Smooth muscle cell (in vitro differentiated cells): ENCODE measurements at regions not wholly inside any gene's neighbourhood (a gene's known extent, or its start where the extent isn't known, plus 50 kb on each side); places are given as distances from the start of the nearest gene placed in this dataset.
"Not testable (repeated sequence)": the region's sequence is repeated elsewhere in the genome, so short reads cannot be mapped to it uniquely, and the experiment has no call there.

Experiments used
- DNase-seq: peaks from one replicate; lab custom pipeline; 2025; ENCODE audit not compliant: unreplicated experiment; lab: John Stamatoyannopoulos, UW
- H2AFZ ChIP-seq: fragments of 200-600 bp; sonication (generic); 2 replicates; pipeline ENCODE4 v1.6.0; 2016; ENCODE audit warnings: antibody characterized with exemption, low read depth, mild to moderate bottlenecking
- H3F3A ChIP-seq: fragments of 200-600 bp; sonication (generic); 2 replicates; pipeline ENCODE4 v1.6.0; 2017; ENCODE audit warnings: antibody characterized with exemption, low read depth
- H3K27ac ChIP-seq: fragments of 200-600 bp; sonication (generic); 2 replicates; pipeline ENCODE4 v1.5.1; 2016; ENCODE audit warnings: low read depth, mild to moderate bottlenecking
- H3K27me3 ChIP-seq: fragments of 200-600 bp; sonication (generic); 2 replicates; pipeline ENCODE4 v1.6.1; 2016; ENCODE audit warnings: low read depth, mild to moderate bottlenecking
- H3K36me3 ChIP-seq: fragments of 200-600 bp; sonication (generic); 2 replicates; pipeline ENCODE4 v1.5.1; 2016; ENCODE audit warnings: low read depth
- H3K4me1 ChIP-seq: fragments of 200-600 bp; sonication (generic); 2 replicates; pipeline ENCODE4 v1.5.1; 2016; ENCODE audit warnings: low read depth
- H3K4me2 ChIP-seq: fragments of 200-600 bp; sonication (generic); 2 replicates; pipeline ENCODE4 v1.6.0; 2016; ENCODE audit warnings: mild to moderate bottlenecking
- H3K4me3 ChIP-seq: fragments of 200-600 bp; sonication (generic); 2 replicates; pipeline ENCODE4 v1.5.1; 2016; ENCODE audit warnings: mild to moderate bottlenecking
- H3K79me2 ChIP-seq: fragments of 200-600 bp; sonication (generic); 2 replicates; pipeline ENCODE4 v1.6.0; 2016; ENCODE audit warnings: low read depth, mild to moderate bottlenecking
- H3K9ac ChIP-seq: fragments of 200-600 bp; sonication (generic); 2 replicates; pipeline ENCODE4 v1.6.0; 2016; ENCODE audit warnings: low read depth
- H3K9me3 ChIP-seq: fragments of 200-600 bp; sonication (generic); replicated peaks from 2 replicates; pipeline ENCODE4 v1.5.1; 2016; ENCODE audit warnings: low read depth
- H4K20me1 ChIP-seq: fragments of 200-600 bp; sonication (generic); 2 replicates; pipeline ENCODE4 v1.6.0; 2016; ENCODE audit warnings: low read depth
- WGBS: methylation state at CpG from one replicate; pipeline ENCODE4 v1.1.7; 2016; ENCODE audit warnings: low lambda C conversion rate; 5-methylcytosine and 5-hydroxymethylcytosine counted together

DNA sequence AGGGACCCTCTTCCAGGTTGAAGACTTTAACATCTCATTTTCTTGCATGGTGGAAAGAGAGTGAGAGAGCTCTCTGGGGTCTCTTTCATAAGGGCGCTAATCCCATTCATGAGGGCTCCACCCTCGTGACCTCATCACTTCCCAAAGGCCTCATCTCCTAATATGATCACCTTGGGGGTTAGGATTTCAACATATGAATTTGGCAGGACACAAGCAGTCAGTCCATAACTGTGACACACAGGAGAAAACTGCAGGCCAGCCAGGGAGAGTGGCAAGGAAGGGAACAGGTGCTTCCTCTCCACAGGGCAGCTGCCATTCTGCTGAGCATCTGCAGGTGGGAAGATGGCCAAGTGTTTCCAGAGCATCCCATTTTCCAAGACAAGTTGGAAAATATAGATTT lies 178.9 kb downstream of the BCL2L11 start:
- not testable (repeated sequence) for H3K27ac ChIP-seq, H3K36me3 ChIP-seq, H3K4me1 ChIP-seq, H3K4me3 ChIP-seq, H4K20me1 ChIP-seq, H3K4me2 ChIP-seq, H3K79me2 ChIP-seq, H3K27me3 ChIP-seq, H3K9me3 ChIP-seq, H3K9ac ChIP-seq, DNase-seq, H2AFZ ChIP-seq, H3F3A ChIP-seq
- WGBS = 100% methylated on average over 2 of the region's 2 CpGs

DNA sequence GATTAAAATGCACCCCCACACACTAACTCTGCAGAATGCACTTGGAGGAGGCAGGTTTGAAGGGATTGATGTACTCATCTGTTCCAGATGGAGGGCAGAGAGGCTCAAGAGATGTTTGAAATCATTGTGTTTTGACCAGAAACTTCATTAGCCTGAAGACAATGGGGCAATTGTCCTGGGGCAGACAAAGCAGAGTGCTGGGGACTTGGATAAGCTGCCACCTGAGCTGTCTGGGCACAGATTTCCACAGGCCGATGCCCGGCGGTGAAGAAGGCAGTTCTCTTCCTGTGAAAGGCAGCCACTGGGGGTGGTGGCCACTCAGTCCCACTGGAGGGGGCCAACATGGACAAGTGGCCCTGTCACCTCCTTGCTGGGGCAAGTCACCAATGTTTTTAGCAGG lies 181.0 kb downstream of the BCL2L11 start:
- not testable (repeated sequence) for H3F3A ChIP-seq, H3K9ac ChIP-seq, H2AFZ ChIP-seq, H3K9me3 ChIP-seq, H3K4me3 ChIP-seq, H4K20me1 ChIP-seq, H3K36me3 ChIP-seq, H3K27me3 ChIP-seq, H3K79me2 ChIP-seq, H3K4me1 ChIP-seq, DNase-seq, H3K4me2 ChIP-seq, H3K27ac ChIP-seq
- WGBS = no CpG with 5 or more reads among the region's 3 CpGs

DNA sequence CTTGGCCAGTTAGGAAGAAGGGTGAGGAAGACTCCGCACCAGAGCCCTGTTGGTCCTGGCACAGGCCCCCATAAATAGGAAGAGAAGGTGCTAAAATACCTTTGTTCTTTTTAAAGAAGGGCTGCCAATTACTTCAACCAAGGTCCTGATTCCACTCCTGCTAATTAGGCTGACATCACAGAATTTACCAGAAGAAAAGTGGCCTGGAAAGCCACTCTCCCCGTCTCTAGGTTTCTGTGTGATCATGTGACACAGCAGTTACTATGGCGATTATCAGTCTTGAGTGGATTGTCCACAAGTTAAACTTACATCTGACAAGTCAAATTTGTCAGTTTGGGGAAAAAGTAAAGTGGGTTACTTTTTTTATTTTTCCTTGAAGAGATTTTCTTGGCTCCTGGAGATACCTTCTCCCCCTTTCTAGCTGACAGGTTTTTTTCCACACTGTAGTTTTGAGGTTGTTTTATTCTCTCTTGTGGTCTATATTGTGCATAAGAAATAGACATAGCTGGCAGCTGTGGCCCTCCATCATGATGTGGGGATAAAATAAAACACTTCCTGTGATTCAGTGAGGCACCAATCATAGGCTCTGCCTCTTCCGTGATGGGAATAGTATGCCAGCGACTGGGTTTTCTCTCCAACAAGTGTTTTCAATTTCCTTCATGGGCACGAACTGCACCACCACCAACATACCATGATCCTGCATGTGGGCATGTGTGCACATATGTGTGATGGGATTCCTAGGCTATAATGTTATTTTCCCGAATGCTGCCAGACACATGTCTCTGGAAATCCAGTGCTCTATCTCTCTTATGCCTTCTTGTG lies 181.9 kb downstream of the BCL2L11 start:
- not testable (repeated sequence) for H3K4me2 ChIP-seq, DNase-seq, H2AFZ ChIP-seq, H3F3A ChIP-seq, H3K36me3 ChIP-seq, H3K27ac ChIP-seq, H4K20me1 ChIP-seq, H3K9me3 ChIP-seq, H3K9ac ChIP-seq, H3K4me3 ChIP-seq, H3K4me1 ChIP-seq, H3K27me3 ChIP-seq, H3K79me2 ChIP-seq
- WGBS = 79% methylated on average over 7 of the region's 7 CpGs

DNA sequence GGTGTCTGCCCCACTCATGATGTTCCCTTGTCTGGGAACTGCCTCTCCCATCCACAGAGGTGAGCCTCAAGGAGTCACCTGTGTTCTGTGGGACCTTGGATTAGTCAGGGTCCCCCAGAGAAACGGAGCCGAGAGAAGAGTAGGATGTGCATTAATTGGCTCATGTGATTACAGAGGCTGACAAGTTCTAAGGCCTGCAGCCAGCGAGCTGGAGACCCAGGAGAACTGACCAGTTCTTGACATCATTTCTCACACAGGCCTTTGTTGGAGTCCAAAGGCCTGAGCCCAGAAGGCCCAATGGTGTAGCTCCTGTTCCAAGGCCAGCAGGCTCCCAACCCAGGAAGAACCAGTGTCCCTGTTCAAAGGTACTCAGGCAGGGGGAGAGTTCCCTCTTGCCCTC lies 186.6 kb downstream of the BCL2L11 start:
- H3K9me3 ChIP-seq, H3K36me3 ChIP-seq, H3K4me3 ChIP-seq, H3F3A ChIP-seq, H3K4me1 ChIP-seq, H3K27me3 ChIP-seq, H3K4me2 ChIP-seq, H4K20me1 ChIP-seq, H3K27ac ChIP-seq, H3K9ac ChIP-seq, H3K79me2 ChIP-seq, DNase-seq, H2AFZ ChIP-seq: not testable (repeated sequence)
- 98% methylated on average over 3 of the region's 3 CpGs for WGBS

DNA sequence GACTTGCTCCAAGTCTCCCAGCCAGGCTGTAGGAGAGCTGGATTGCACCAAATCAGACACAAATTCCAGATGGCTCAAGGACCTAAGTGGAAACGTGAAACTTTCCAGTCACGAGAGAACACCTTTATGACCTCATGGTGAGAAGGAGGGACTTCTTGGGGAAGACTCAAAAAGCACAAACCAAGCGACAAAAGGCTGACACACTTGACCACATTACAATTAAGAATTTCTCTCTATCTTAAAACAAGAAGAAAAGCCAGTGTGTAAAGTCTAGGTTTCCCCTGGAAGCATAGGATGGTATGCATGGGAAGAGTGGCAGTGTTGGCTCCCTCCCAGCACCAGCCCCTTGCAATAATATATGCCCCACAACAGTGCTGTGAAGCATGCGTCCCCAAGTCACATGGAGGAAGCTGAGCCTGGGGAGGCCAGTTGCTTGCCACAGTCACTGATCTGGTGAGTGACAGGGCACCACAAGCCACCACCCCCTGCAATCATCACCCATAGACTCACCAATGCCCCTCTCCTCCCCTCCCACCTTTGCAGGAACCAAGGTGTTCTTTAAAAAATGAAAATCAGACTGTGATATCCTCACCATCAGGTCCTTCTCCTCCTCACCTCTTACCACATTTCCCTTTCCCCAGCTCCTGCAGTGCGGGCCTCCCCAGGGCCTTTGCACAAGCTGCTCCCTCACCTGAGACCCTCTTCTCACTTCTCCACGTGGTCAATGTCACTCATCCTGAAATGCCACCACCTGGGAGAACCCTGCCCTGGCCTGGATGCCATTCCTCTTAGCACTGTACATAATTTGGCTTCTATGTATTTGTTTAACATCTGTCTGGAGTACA lies 188.7 kb downstream of the BCL2L11 start:
- not testable (repeated sequence) for H4K20me1 ChIP-seq, H3K79me2 ChIP-seq, H3K27ac ChIP-seq, H3K4me1 ChIP-seq, H3K9me3 ChIP-seq, H3K36me3 ChIP-seq, H2AFZ ChIP-seq, H3K27me3 ChIP-seq, H3K4me3 ChIP-seq, DNase-seq, H3K9ac ChIP-seq, H3F3A ChIP-seq, H3K4me2 ChIP-seq
- WGBS = 82% methylated on average over 5 of the region's 6 CpGs

DNA sequence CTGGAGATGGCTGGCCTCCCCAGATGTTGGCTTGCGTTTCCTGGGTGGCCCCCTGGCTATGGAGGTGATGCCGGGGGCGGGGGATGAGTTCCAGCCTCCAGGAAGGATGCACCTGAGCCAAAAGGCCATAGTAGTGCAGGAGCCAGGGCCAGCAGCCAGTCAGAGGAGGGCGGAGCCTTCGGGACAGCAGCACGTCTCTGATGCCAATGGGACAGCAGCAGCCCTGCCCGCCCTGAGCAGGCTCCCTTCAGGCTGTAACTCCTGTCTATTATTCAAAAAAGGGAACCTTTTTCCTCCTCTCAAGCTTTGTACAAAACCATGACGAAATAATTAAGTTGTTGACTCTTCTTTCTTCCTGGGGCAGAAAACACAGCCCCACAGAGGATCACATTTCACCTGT lies 189.7 kb downstream of the BCL2L11 start:
- H3K4me1 ChIP-seq, H2AFZ ChIP-seq, H3F3A ChIP-seq, H3K27me3 ChIP-seq, H3K9me3 ChIP-seq, H3K4me3 ChIP-seq, H3K4me2 ChIP-seq, H3K9ac ChIP-seq, H3K36me3 ChIP-seq, H3K79me2 ChIP-seq, DNase-seq, H3K27ac ChIP-seq, H4K20me1 ChIP-seq: not testable (repeated sequence)
- 94% methylated on average over 7 of the region's 8 CpGs for WGBS

DNA sequence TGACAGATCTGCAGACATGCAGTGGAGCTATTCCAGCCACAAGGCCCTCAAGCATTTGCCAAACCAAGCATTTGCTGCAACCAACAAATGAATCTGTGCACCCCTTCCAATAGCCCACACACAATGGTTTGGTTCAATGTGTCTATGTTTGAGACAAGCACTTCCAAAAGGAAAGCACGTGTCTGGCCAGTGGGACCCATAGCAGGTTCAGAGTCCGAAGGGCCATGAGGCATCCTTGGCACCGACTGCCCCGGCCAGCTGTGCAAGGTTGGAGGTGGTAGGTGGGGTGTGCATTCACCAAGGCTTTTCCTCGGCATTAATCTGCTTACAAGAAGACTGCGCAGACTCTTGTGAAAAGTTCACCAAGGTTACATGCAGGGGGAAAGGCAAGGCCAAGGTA lies 190.9 kb downstream of the BCL2L11 start:
- WGBS = 100% methylated on average over 2 of the region's 6 CpGs
- H3K4me2 ChIP-seq, H3K27ac ChIP-seq, H2AFZ ChIP-seq, H3K9ac ChIP-seq, H4K20me1 ChIP-seq, DNase-seq, H3K9me3 ChIP-seq, H3F3A ChIP-seq, H3K4me3 ChIP-seq, H3K27me3 ChIP-seq, H3K36me3 ChIP-seq, H3K4me1 ChIP-seq, H3K79me2 ChIP-seq: not testable (repeated sequence)

DNA sequence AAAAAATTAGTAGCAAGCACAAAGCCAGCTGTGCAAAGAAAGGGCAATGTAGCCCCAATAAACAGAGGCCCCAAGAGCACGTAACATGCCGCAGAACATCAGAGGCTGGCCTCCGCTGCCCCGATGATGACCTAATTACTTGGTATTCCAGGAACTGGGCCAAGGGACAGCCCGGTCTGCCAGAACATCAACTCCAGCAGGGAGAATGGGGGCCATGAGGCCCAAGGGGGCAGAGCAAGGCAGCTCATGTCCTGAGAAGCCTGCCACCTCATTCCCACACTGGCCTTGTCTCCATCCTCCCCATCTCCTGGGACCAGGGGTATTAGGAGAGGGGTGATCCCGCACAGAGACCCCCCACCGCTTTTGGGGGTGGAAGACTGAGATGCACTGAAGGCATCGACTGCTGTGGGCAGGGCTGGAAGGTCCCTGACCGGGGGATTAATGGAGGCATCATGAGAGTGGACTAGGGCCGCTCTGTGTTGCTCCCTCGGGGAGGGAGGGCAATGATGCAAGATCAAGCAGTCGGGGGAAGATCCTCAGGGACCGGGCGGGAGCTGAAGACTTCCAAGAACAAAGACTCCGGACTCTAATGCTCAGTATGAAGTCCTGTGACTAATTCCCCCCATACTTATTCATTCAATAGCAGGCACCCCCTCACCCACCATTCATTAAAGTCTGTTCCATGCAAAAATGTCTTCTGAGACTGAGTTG lies 192.3 kb downstream of the BCL2L11 start:
- H3K4me2 ChIP-seq, H3K4me1 ChIP-seq, H3K36me3 ChIP-seq, H3K4me3 ChIP-seq, H3K9me3 ChIP-seq, H3K27me3 ChIP-seq, H3K9ac ChIP-seq, H3F3A ChIP-seq, DNase-seq, H3K27ac ChIP-seq, H2AFZ ChIP-seq, H3K79me2 ChIP-seq, H4K20me1 ChIP-seq: not testable (repeated sequence)
- WGBS = 61% methylated on average over 12 of the region's 15 CpGs
